ENCODE measurements at regions not wholly inside any gene's neighbourhood (a gene's known extent, or its start where the extent isn't known, plus 50 kb on each side); places are given as distances from the start of the nearest gene placed in this dataset.

DNA sequence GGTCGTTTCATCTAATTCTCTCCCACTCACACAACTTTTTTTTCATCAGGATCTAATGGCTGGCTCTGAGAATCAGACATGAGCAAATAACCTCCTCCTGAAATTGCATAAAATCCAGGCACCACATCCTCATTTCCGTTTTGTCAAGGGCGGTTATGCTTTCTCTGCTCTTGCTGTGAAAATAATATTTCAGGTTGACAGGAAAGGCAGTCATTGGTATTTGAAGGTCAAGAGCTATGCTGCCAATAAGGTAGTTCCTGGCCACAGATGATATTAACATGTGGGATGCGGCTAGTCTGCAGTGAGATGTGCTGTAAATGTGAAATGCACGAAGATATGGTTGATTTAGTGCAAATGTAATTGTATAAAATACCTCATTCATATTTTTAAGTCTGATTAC lies 870.2 kb upstream of the TMEM132C start:
- DNase-seq (ENCODE audit: low read depth in 2 of 2), result no peak

DNA sequence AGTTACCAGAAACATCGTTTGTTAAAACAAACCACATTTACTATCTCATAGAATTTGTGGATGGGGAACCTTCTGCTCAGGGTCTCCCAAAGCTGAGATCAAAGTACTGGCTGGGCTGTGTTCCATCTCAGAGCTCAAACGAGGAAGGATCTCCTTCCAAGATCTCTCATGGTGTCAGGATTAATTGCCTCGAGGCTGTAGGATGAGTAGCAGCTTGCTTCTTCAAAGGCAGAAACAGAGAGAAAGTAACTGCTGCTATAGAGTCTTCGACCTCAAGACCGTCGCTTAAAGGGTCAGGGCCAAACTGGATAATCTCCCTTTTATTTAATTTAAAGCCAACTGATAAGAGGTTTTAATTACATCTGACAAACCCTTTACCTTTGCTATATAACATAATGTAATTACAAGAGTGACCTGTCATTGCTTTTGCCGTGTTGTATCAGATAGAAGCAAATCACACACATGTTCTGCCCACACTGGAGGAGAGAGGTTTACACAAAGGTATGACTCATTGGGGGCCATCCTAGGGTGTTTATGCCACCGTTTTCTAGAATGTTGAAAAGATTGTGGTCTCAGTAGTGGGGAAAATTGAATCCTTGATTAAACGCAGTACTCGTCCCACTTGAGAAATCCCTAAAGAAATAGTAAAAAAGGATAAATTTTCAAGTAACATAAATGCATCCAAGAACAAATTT lies 868.8 kb upstream of the TMEM132C start:
- DNase-seq (ENCODE audit: low read depth in 2 of 2), result no peak

DNA sequence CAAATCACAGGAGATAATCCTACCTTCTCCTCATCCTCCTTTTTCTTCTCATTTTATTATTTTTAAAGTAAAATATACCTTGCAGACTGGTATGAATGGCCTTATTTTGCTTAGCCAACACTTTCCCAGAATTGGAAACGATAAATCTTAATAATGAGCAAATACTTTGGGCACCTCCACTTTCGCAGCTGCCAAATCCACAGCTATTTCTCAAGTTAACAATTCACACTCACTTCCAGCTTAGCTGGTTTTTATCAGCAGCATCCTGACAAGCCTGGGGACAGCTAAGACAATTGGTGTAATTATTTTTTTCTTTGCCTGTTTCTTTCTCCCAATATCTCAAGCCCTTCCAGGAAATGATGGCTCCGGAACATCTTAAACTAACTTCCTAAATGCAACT lies 867.5 kb upstream of the TMEM132C start:
- DNase-seq (ENCODE audit: low read depth in 2 of 2), result no peak

- DNase-seq (ENCODE audit: low read depth in 2 of 2), result no peak
Observed at GRCh38 chr12:127400221-127400620, 866.7 kb upstream of the TMEM132C start.

GRCh38 chr12:127401005-127401404 lies 866.0 kb upstream of the TMEM132C start:
- DNase-seq (ENCODE audit: low read depth in 2 of 2), result no peak

DNA sequence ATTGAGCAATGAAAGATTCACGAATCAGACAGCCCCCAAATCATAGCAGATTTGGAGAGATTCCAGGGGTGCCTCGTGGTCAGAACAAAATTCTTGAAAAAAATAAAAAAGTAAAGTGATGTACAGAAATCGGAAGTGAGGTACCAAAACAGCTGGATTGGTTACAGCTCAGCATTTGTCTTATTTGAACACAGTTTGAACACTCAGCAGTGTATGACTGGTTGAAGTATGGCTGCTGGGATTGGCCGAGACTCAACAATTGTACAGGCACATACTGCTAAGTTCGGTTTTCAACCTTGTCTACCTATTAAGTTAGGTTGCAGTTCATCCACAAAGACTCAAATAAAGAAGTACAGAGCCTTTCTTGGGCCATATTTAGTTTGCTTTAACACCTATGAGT lies 865.4 kb upstream of the TMEM132C start:
- DNase-seq (ENCODE audit: low read depth in 2 of 2), result no peak

GRCh38 chr12:127411166-127411915 lies 855.6 kb upstream of the TMEM132C start:
- DNase-seq (ENCODE audit: low read depth in 2 of 2), result no peak

DNA sequence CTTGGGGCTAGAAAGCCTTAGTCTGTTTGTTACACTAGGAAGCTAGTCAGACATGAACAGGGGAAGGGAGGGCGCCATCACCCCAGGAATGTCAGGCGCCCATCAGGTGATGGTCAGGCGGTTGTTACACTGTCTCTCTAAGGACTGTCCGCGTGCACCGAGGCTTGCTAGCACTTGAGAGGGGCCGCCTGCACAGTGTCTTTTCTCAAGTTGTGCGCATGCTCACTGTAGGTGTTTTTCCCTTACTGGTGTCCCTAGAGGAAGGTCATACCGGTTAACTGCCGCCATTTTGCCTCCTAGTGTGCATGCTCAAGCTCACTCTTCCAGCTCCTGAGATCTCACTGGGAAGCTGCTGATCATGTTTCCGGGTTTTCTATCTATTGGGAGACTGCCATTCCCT lies 855.0 kb upstream of the TMEM132C start:
- no peak for DNase-seq (ENCODE audit: low read depth in 2 of 2)

DNA sequence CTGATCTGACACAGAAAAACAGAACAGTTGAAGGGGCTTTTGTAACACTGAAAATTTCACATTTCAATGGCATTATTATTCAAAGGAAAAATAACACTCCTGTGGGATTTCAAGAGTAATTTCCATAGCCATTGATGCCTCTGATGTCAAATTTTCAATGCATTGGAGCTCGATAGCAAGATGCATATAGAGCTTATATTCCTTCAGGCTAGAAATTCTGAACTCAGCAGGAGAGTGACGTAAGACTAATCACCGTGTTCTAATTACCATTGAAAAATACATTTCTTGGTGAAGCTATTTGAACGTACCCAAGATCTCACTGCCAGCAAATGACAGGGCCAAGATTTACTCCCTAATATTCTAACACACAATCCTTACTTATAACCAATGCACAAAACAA lies 854.1 kb upstream of the TMEM132C start:
- DNase-seq (ENCODE audit: low read depth in 2 of 2), result no peak

DNA sequence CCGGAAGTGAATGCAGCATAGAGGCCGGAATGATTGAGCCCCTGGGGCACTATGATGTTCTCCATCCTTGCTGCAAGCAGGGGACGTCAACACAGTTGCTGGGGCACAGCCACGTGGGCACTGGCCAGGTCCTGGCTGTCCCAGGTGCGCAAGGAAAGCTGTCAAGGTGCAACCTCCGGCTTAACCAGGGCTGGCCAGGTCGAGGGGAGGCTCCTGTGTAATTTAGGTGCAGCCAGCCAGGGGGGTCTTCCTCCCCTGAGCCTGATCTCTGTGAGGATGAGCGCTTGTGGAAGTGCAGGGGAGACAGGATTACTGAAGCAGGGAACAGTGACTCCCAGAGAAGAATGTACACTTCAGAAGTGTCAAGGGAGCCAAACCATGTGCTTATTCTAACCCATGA lies 852.8 kb upstream of the TMEM132C start:
- no peak for DNase-seq (ENCODE audit: low read depth in 2 of 2)

DNA sequence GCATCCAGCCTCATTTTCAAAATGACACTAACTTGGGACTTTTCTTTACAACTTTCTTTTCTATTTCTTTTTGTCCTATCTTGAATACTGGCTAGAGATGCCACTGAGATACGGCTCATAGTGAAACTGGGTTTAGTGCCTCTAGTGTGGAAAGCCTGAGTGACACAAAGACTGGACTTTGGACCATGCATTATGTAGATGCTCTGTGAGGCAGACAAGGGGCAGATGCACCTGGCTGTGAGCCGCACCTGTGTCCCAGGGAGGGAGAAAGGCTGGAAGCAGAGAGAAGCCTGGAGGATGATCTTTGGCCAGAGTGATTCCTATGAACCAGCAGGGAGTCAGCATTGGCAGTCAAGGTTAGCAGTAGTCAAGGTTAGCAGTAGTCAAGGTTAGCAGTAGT lies 852.3 kb upstream of the TMEM132C start:
- DNase-seq (ENCODE audit: low read depth in 2 of 2), result no peak

- no peak for DNase-seq (ENCODE audit: low read depth in 2 of 2)
Observed at GRCh38 chr12:127416796-127417195, 850.2 kb upstream of the TMEM132C start.

DNA sequence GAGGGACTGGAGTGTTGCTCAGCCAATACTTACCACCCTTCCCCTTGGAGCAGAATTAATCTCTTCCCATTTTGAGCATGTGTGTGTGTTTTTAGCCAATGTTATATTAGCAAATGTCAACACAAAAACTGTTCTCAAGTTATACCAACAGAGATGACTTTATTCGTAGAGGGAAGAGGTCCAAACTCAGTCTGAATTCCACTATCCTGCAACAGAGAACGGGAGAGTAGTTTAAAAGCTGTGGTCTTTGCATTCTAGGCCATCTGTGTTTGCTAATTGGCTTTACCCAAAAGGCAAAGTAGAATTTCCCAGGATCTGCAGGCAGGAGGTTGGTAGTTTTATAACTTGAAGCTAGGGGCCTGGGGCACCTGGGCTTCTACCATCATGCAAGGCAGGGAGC lies 847.9 kb upstream of the TMEM132C start:
- no peak for DNase-seq (ENCODE audit: low read depth in 2 of 2)

GRCh38 chr12:127421614-127422013 lies 845.4 kb upstream of the TMEM132C start:
- no peak for DNase-seq (ENCODE audit: low read depth in 2 of 2)

DNA sequence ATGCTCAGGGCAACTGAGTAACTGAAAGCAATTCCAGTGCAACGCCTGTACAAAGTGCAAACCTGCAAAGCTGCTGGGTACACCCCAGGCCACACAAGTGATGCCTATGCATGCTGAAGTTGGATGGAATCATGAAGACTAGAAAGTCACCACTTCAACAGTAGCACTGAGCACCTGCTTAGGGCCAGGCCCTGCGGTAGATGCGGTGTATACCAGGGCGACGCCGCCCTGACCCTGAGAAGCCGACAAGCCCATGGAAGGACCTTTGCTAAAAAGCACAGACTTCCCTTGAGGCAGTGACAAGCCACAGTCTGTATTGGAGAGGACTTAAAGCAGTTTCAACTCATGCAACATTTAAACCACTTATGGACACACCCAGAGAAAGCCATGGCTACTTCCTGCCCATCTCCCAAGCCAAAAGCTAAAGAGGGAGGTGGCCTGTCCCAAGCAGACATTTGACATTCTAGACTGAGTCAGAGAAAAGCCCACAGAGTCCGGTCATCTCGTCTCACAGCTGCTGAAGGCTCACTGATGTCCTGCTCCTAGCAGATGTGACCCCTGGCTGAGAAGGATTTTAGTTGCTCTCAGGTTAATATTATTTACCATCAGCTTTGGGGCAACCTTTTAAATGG lies 843.9 kb upstream of the TMEM132C start:
- DNase-seq (ENCODE audit: low read depth in 2 of 2), result no peak

DNA sequence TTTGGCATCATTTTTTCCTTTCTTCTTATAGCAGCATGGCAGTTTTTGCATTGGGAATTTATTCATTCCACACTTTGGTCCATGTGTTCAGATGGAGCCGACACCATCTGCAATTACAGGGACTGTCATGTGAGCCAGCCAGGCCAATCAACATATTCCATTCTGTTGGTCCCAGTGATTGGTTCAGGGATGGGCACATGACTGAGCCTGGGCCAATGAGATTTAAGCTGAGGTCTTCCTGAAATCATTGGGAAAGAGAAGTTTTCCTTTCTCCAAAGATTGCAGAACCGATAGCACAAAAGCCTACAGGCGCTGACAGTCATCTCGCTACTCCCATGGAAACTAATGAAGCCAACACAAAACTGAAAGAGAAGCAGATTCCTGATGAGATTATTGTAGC lies 841.5 kb upstream of the TMEM132C start:
- DNase-seq (ENCODE audit: low read depth in 2 of 2), result no peak

DNA sequence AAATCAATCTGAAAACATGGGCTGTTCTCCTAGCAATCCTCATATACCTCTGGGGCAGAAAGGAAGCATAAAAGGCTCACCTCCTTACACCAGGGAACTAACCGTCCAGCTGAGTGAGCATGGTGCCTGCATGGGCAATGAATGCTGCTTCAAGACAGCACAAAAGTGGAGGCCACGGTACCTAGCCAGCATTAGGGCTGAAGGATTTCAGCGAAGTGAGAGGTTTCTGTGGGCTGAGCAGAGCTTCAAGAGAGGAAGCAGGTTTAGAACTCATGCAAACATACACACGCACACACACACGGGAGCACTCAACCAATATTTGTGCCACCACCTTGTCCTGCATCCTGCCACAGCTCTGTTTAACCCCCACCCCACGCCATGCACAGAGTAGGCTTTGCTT lies 838.5 kb upstream of the TMEM132C start:
- DNase-seq (ENCODE audit: low read depth in 2 of 2), result no peak

- no peak for DNase-seq (ENCODE audit: low read depth in 2 of 2)
Observed at GRCh38 chr12:127429551-127430285, 837.3 kb upstream of the TMEM132C start.

- no peak for DNase-seq (ENCODE audit: low read depth in 2 of 2)
Observed at GRCh38 chr12:127430401-127430800, 836.6 kb upstream of the TMEM132C start.

- DNase-seq (ENCODE audit: low read depth in 2 of 2), result no peak
Observed at GRCh38 chr12:127431177-127431576, 835.8 kb upstream of the TMEM132C start.

DNA sequence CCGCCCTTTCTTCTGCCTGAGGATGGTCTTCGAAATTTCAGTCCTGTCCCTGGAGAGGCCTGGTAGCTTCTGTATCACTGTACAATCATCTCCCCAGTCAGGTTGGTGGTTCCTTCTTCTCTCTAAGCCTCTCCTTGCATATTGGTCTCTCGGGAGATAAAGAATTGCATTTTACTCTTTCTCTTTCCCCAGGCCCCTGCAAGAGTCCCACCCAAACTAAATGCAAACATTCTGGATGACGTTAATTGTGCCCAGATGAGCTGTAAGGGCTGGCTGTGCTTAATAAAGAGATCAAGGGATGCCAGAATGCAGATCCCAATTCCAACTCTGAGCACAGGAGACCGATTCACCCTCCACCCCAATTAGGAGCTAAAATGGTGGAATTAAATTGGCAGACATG lies 835.4 kb upstream of the TMEM132C start:
- no peak for DNase-seq (ENCODE audit: low read depth in 2 of 2)

DNA sequence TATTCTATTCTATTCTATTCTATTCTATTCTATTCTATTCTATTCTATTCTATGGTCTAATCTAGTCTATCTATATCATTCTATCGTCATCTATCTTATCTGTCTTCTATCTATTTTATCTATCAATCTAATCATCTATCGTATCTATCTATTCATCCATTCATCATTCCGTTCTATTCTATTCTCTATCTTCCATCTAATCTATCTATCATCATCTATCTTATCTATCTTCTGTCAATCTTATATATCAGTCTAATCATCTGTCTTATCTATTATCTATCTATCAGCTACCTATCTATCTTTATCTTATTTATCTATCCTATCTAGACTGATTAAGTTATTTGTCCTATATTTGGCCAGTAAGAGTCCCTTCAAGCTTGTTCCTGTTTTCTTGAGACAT lies 831.5 kb upstream of the TMEM132C start:
- DNase-seq (ENCODE audit: low read depth in 2 of 2), result no peak
